Breast epithelium (tissue), 4 donors: ENCODE measurements at regions not wholly inside any gene's neighbourhood (a gene's known extent, or its start where the extent isn't known, plus 50 kb on each side); places are given as distances from the start of the nearest gene placed in this dataset.

Source experiments
- DNase-seq, 2 donors: peaks; one replicate each; pipeline ENCODE4 v3.0.0-alpha.2; 2019; ENCODE audit warnings: low spot score in 2 of 2
- H3K27ac ChIP-seq, 2 donors: fragments of 200-600 bp; sonication (generic) in 1 of 2; one replicate each; pipeline ENCODE4 v1.5.1; 2016 to 2019; ENCODE audit warnings: mild to moderate bottlenecking in 1 of 2
- H3K27me3 ChIP-seq, 2 donors: fragments of 200-600 bp; sonication (generic) in 1 of 2; one replicate each; pipeline versions ENCODE4 v1.5.1 to v1.6.0; 2017 to 2019; ENCODE audit warnings: control low read depth in 1 of 2, mild to moderate bottlenecking in 1 of 2
- H3K36me3 ChIP-seq: fragments of 200-600 bp; one replicate; pipeline ENCODE4 v1.5.1; 2019
- H3K4me1 ChIP-seq, 2 donors: fragments of 200-600 bp; sonication (generic); one replicate each; pipeline ENCODE4 v1.5.1; 2016 to 2019; ENCODE audit warnings: control low read depth in 1 of 2
- H3K4me3 ChIP-seq, 3 donors: fragments of 200-600 bp; sonication (generic); 1 replicate in 2 of 3; 2 replicates in 1 of 3; pipeline ENCODE4 v1.5.1; 2016 to 2019; ENCODE audit warnings: mild to moderate bottlenecking in 3 of 3, moderate library complexity in 2 of 3
- H3K9me3 ChIP-seq, 2 donors: fragments of 200-600 bp; sonication (generic) in 1 of 2; one replicate each; pipeline ENCODE4 v1.5.1; 2016 to 2019; ENCODE audit warnings: control low read depth in 1 of 2
- CTCF ChIP-seq, 3 donors: fragments of 450-650 bp; IDR thresholded peaks; one replicate each; pipeline ENCODE4 v1.5.1; 2016 to 2017; ENCODE audit warnings: antibody characterized with exemption in 3 of 3, mild to moderate bottlenecking in 3 of 3, moderate library complexity in 3 of 3
- POLR2A ChIP-seq: fragments of 450-650 bp; IDR thresholded peaks from one replicate; pipeline ENCODE4 v1.6.1; 2016; ENCODE audit warnings: antibody characterized with exemption, mild to moderate bottlenecking, moderate library complexity
- POLR2AphosphoS5 ChIP-seq, 3 donors: sonication (generic); formaldehyde crosslinking; IDR thresholded peaks; one replicate each; pipeline ENCODE4 v1.6.1; 2017; ENCODE audit warnings: antibody characterized with exemption in 3 of 3
- intact Hi-C: fragments of 100-400 bp; cut with DNase I; formaldehyde crosslinking; loops from one replicate; pipeline ENCODE4 v1.15.1; 2023; ENCODE audit warnings: low total_unique reads

DNA sequence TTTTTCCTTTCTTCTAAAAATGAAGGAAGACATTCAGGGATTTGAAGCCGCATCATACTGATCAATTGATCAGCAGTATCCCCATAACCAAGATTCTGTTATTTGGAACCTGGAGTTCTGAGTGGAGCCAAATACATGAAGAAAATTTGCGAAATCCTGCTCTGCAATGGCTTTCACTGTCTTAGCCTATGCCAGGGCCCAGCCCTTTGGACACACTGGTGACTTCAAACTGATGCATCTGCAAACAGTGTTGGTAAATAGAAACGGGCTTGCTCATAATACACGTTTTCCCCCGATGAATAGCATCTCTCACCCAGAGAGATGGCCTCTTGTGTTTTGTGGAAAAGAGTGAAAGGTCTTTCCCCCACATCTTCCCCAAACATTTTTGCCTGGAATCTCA is 87.6 kb upstream of the TOX3 start:
- H3K36me3 ChIP-seq, result no peaks in the 10 kb centered on the region
- no peak for DNase-seq
- no peaks in the 10 kb centered on the region for H3K27me3 ChIP-seq
- H3K27ac ChIP-seq, result no peak overlapping the region
- intact Hi-C loops, result no loop called here
- H3K9me3 ChIP-seq, result peaks cover 0 to 7% of the 10 kb centered on the region in 2 donors
- TF ChIP-seq POLR2A (no peak), POLR2AphosphoS5 (IDR thresholded peaks at IDR 0.05) (no peak), CTCF (IDR thresholded peaks at IDR 0.05) (no peak)
- no peaks in the 10 kb centered on the region for H3K4me1 ChIP-seq
- H3K4me3 ChIP-seq, result no peak overlapping the region

DNA sequence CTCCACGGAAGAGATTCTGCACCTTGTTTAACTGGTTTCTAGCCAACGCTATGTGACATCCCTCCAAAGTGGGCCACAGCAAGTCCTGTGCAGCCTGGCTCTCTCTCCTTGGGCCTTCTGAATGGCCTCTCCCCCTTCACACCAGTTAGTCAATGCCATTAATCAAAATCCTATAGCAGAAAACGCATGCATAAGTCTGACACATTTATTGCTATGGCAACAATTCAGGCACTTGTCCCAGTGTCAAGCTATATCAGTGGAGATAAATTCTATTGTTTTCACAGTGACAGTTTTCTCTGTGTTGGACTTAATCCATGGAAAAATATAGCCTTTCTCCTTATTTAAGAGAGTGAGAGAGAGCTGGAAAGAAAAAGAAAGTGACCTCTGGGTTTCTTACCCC is 87.2 kb upstream of the TOX3 start:
- DNase-seq, result no peak
- Histone ChIP-seq H3K36me3 (no peaks in the 10 kb centered on the region), H3K27ac (no peak overlapping the region), H3K4me3 (no peak overlapping the region), H3K9me3 (peaks cover 0 to 7% of the 10 kb centered on the region in 2 donors), H3K27me3 (no peaks in the 10 kb centered on the region), H3K4me1 (no peaks in the 10 kb centered on the region)
- intact Hi-C loops, result no loop called here
- TF ChIP-seq POLR2AphosphoS5 (IDR thresholded peaks at IDR 0.05) (no peak), CTCF (IDR thresholded peaks at IDR 0.05) (no peak)

GRCh38 chr16:52633230-52633629 is 86.3 kb upstream of the TOX3 start:
- DNase-seq, result no peak
- no peak for TF ChIP-seq CTCF (IDR thresholded peaks at IDR 0.05)
- no peak for TF ChIP-seq POLR2AphosphoS5 (IDR thresholded peaks at IDR 0.05)
- no peak for TF ChIP-seq POLR2A
- peaks cover 0 to 7% of the 10 kb centered on the region in 2 donors for H3K9me3 ChIP-seq
- no peaks in the 10 kb centered on the region for H3K36me3 ChIP-seq
- intact Hi-C loops, result no loop called here
- H3K4me3 ChIP-seq, result no peak overlapping the region
- H3K4me1 ChIP-seq, result no peaks in the 10 kb centered on the region
- no peaks in the 10 kb centered on the region for H3K27me3 ChIP-seq
- H3K27ac ChIP-seq, result no peak overlapping the region

- Histone ChIP-seq H3K27me3 (no peaks in the 10 kb centered on the region), H3K4me1 (no peaks in the 10 kb centered on the region), H3K9me3 (peaks cover 0 to 7% of the 10 kb centered on the region in 2 donors), H3K36me3 (no peaks in the 10 kb centered on the region), H3K4me3 (no peak overlapping the region), H3K27ac (no peak overlapping the region)
- TF ChIP-seq POLR2AphosphoS5 (IDR thresholded peaks at IDR 0.05) (no peak), CTCF (IDR thresholded peaks at IDR 0.05) (no peak), POLR2A (no peak)
- DNase-seq, result no peak
- intact Hi-C loops, result no loop called here
Observed at GRCh38 chr16:52631711-52632110, 84.8 kb upstream of the TOX3 start.

DNA sequence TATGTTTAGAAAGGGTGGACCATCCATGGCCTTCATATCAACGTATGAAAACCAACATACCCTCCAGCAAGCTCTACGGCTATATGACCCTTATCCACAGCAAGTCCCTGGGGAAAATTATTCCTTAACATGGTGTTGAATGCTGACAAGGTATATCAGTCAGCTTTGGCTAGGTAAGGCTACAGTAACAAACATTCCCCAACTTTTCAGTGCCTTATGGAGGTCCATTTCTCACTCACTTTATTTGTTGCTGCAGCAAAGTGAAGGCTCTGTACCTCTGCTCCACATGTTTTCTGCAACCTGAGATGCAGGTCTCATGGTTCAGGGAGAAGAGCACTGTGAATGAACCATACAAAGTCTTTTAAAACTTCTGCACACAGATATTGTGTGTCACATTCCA is 83.8 kb upstream of the TOX3 start:
- H3K27me3 ChIP-seq, result no peaks in the 10 kb centered on the region
- no peak for DNase-seq
- H3K27ac ChIP-seq, result no peak overlapping the region
- H3K4me3 ChIP-seq, result no peak overlapping the region
- intact Hi-C loops, result no loop called here
- no peaks in the 10 kb centered on the region for H3K36me3 ChIP-seq
- no peak for TF ChIP-seq CTCF (IDR thresholded peaks at IDR 0.05)
- no peak for TF ChIP-seq POLR2A
- no peak for TF ChIP-seq POLR2AphosphoS5 (IDR thresholded peaks at IDR 0.05)
- H3K4me1 ChIP-seq, result no peaks in the 10 kb centered on the region
- H3K9me3 ChIP-seq, result no peaks in the 10 kb centered on the region
